ENCODE measurements at regions not wholly inside any gene's neighbourhood (a gene's known extent, or its start where the extent isn't known, plus 50 kb on each side); places are given as distances from the start of the nearest gene placed in this dataset.

DNA sequence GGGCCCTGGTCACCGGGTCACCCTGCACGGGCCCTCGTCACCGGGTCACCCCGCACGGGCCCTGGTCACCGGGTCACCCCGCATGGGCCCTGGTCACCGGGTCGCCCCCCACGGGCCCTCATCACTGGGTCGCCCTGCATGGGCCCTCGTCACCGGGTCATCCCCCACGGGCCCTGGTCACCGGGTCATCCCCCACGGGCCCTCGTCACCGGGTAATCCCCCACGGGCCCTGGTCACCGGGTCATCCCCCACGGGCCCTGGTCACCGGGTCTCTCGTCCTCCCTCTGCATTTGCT, 77.6 kb downstream of the RIPK4 start:
- in situ Hi-C loops (cut with HindIII; ENCODE audit: low pct_ligation_motif_present, low pct_unique_long_range_greater_than_20kb, low sequenced_read_pairs): no loop called here
- no peak for DNase-seq

DNA sequence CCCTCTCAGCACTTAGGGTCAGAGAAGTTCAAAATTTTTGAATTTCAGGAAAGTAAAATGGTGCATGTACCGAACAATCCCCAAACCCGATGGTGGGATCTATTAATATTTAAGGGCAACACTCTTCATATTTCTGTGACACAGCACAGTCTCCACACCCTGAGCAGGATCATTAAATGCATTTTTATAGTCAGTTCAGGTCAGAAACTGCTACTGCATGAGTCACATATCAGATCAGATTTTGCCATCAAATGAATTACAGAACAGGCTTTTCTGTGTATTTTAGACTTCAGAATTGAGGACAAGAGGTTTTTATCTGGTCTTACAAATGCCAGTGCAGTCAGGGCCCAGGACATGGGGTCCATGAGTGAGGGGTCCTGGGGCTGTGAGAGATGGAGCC, 79.2 kb downstream of the RIPK4 start:
- no peak for DNase-seq
- in situ Hi-C loops (cut with HindIII; ENCODE audit: low pct_ligation_motif_present, low pct_unique_long_range_greater_than_20kb, low sequenced_read_pairs): no loop called here

DNA sequence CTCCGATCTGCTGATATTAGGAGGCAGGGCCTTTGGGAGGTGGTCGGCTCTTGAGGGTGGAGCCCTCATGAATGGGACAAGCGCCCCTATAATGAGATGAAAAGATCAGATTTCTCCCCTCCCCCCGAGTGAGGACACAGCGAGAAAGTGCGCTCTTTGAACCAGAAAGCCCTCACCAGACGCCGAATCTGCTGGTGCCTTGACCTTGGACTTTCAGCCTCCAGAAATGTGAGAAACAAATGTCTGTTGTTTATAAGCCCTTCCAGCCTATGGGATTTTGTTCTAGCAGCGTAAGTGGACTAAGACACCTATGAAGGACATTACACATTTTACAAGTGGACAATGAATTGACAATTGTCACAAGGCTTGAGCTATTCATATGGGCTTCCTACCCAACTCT, 80.2 kb downstream of the RIPK4 start:
- DNase-seq: no peak
- in situ Hi-C loops (cut with HindIII; ENCODE audit: low pct_ligation_motif_present, low pct_unique_long_range_greater_than_20kb, low sequenced_read_pairs): no loop called here

DNA sequence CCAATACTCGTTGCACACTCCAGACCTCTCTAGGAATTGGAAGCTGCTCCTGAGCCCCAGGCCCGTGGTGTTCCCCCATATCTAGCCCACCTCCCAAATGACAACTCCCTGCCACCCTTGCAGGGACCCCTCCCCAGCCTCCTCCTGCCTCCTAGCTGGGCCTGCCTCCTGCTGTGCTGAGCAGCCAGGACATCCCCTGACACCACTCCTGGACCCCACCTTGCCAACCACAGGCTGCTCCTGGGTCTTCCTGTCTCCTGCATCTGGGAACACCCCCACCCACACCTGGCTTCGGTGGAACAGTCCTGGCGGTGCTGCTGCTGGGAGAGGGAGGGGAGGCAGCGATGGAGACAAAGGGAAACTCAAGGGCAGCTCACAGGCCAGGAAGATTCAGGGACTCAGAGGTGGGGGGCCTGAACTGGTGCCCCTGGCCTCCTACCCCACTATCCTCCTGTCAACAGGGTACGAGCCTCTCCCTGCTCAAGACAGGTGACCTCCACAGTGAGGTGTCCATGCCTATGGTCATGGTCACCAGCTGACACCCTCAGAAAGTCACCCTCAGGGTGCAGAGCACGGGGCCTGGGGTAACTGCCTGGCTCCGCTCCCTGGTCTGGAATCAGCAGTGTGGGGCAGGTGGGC, 81.2 kb downstream of the RIPK4 start:
- no peak for DNase-seq
- in situ Hi-C loops (cut with HindIII; ENCODE audit: low pct_ligation_motif_present, low pct_unique_long_range_greater_than_20kb, low sequenced_read_pairs): no loop called here

DNA sequence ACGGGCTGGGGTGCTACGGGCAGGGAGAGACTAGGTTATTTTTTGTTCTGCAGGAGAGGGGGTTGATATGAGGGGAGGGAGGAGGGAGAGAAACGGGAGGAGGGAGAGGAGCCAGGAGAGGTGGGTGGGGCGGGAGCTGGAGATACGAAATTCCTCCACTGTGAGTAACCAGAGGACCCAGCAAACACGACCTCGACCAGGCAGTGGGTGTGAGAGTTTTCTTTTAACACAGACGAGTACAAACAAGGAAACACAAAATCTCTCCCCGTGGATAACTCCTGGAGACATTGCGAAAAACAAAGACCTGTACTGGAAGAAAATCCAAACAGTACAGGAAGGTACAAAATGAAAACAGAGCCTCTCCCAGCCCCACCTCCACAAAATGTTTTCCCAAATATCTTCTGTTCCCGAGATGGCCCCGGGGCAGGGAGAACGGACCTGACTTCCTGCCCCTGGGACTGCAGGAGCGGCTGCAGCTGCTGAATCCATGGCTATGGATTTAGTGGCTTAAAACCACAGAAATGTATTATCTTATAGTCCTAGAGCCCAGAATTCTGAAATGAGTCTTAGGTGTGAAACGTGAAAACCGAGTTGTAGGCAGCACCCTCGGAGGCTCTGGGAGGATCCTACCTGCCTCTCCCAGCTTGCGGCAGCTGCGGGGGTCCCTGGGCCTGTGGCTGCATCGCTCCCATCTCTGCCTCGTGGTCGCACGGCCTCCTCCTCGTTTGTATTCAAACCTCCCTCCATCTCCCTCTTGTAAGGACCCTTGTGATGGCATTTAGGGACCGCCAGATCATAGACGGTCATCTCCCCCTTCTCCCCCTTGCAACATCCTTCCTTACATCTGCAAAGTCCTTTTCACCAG, 82.2 kb downstream of the RIPK4 start:
- no peak for DNase-seq
- in situ Hi-C loops (cut with HindIII; ENCODE audit: low pct_ligation_motif_present, low pct_unique_long_range_greater_than_20kb, low sequenced_read_pairs): no loop called here

DNA sequence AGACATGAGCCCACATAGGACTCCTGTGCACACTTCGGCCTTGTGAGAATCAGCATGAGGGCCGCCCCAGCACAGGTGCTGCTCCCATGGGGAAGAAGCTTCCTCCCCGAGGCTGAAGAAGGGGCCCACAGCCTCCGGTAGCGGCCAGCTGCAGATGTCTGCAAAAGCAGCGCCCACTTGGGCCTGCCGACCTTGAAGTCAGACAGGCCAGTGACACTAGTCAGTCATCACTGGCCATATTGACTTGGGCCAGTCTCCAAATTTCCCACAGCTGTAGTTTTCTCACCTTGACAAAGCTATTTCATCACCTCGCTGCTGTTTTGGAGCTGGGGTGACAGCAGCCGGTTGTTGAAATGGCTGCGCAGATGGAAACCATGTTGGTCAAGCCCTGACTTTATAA, 83.0 kb downstream of the RIPK4 start:
- DNase-seq: no peak
- in situ Hi-C loops (cut with HindIII; ENCODE audit: low pct_ligation_motif_present, low pct_unique_long_range_greater_than_20kb, low sequenced_read_pairs): no loop called here

DNA sequence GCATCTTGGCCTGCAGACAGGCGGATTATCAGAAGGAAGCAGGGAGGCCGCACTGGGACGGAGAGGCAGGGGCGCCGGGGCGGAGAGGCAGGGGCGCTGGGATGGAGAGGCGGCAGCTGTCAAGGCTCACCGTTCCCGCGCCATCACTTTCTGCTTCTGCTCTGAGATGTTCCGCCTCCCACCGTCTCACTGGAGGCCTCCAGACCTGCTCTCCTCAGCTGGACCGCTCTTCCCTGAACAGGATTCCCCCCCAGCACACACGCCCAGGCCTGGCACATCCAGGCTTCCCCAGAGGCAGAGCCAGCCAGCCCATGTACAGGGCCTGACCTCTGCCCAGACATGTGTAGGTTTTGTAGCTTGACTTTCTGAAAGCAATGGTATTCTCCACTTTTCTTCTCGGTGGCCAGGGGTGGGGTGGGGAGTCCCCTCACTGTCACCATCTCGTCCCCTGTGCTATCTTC, 84.1 kb downstream of the RIPK4 start:
- no peak for DNase-seq
- in situ Hi-C loops (cut with HindIII; ENCODE audit: low pct_ligation_motif_present, low pct_unique_long_range_greater_than_20kb, low sequenced_read_pairs): no loop called here

DNA sequence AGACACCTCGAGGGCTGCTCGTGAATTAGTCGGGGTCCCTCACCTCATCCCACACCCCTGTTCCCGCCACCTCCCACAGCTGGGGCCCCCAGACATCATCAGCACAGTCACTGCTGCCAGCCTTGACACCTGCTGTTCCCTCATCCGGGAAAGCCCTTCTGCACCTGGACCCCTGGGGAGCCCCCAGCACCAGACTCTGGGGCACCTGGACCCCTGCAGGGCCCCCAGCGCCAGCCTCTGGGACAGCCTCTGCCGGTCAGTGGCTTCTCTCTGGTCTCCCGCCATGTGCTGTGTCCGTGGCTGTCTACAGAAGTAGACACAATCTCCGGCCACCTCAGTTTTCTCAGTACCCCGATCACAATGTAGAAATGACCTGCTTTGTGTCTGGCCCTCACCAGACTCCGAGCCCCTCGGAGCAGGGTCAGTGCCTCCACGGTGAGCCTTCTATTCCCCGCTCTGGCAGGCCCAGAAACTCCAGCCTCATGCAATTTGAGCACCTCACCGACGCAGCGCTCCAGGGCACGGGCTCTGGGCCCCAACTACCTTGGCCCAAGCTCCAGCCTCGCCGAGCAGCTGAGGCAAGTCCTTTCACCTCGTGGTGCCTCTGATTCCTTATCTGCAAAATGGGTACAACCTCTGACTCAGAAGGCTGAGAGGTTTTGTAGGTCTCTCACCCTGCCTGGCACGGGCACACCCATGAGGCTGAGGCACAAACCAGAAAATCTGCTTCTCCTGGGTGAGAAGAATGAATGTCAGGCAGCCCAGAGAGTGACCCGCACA, 84.7 kb downstream of the RIPK4 start:
- no peak for DNase-seq
- in situ Hi-C loops (cut with HindIII; ENCODE audit: low pct_ligation_motif_present, low pct_unique_long_range_greater_than_20kb, low sequenced_read_pairs): no loop called here

DNA sequence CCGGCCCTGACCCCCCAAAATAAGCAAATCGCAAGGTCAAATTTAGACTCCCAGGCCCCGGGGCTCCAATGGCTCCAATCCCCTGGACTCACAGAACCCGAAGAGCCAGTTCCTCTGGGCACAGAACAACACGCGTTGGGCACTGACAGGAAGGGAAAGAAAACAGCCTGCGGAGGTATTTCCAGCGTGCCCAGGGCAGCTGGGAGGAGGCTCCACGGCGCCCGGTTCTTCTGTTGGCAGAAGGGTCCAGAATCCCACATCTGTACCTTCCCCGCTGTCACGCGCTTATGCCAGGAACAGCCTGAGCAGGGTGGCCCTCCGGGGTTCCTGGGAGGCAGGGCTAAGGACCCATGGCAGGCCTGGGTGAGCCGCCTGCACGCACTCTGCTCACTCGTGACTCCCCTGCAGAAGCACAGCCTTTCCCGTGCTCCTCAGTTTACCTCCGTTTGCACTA, 85.5 kb downstream of the RIPK4 start:
- in situ Hi-C loops (cut with HindIII; ENCODE audit: low pct_ligation_motif_present, low pct_unique_long_range_greater_than_20kb, low sequenced_read_pairs): no loop called here
- no peak for DNase-seq

DNA sequence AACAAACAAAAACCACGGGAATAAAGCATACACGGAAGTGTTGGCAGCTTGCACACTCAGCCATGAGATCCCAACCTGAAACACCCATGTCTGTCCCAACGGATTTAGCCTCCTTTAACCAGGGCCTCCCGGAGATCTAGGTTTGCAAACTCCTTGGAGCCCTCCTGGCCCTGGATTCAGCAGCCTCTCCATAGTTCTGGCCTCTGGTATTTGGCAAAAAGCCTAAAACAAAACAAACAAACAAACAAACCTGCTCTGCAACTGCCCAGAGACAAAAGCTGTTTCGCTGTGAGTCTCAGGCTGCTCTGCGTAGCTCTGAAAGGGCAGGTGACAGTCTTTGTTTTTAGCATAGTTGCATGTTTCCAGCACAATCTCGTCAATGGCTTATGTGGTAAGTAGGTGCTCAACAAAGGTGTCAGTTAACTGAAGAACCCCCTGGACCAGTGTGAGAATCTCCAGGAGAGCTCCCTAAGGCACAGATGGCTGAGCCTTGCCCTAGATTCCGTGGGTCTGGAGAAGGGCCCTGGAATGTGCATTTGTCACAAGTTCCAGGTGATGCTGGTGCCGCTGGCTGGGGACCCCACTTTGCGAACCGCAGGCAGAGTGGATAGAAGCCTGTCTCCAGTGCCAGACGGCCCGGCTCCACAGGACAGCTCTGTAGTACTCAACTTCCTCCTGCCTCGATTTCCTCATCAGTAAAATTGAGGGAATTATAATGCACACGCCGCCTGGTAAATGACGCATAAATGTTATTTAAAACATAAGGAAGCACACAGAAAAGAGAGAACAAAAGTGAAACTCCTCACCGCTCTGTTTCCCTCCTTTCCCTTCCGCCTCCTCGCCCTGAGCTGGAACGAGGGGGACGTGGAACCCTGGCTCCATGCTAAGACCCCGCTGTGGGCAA, 86.2 kb downstream of the RIPK4 start:
- DNase-seq: no peak
- in situ Hi-C loops (cut with HindIII; ENCODE audit: low pct_ligation_motif_present, low pct_unique_long_range_greater_than_20kb, low sequenced_read_pairs): no loop called here

DNA sequence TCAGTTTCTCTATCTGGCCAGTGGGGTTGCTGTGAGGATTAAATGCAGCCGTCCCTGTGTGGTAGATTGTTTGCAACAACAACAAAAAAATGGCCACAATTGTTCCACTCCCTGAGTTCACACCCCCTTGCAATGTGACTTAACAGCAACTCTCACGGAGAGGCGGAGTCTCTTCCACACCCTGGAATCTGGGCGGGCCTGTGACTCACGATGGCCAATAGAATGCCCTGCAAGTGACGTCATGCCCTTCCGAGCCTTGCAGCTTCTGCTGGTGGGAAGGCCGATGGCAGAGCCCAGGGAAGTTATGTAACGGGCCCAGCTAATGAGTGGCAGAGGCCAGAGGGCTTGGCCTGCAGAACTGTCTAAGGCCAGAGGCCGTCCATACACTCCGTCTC, 87.9 kb downstream of the RIPK4 start:
- in situ Hi-C loops (cut with HindIII; ENCODE audit: low pct_ligation_motif_present, low pct_unique_long_range_greater_than_20kb, low sequenced_read_pairs): no loop called here
- DNase-seq: peak; percentile 96

DNA sequence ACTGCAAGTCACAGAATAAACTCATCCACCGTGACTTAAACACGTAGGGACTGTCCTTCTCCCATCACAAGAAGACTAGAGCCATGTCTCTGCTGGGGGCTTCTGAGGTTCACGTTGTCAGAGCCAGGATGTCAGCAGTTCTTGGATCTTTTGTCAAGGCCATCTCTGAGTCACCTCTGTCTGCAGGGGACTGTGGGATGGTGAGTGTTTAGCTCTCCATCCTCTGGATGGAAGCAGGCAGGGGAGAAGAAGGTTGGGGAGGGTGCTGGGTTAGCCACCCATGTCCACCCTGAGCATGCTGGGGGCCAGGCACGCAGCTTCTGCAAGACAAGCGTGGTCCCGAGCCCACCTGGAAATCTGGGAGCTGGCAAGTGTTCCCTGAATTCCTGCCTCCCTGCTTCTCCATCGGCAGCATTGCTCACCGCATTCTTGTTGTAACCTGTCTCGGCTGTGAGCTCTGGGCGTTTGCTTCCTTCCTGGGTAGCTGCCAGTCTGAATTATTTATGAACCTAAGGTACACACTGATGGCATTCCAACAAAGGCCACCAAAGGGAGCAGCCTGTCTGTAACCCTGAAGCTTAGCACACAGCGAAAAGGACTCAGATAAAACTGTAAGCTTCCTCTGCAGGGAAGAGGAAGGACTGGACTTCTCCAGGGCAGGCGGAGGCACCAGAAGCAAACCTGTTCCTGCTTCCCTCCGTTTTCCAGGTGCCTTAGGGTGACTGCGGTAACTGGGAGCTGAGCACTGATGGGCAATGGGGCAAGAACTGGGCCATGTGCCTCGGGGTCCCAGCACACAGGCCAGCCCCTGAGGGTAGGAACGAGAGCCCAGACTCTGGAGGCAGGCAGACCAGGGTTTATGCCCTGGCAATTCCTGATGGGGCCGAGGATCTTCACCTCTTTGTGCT, 88.6 kb downstream of the RIPK4 start:
- DNase-seq: peak; percentile 58
- in situ Hi-C loops (cut with HindIII; ENCODE audit: low pct_ligation_motif_present, low pct_unique_long_range_greater_than_20kb, low sequenced_read_pairs): no loop called here

DNA sequence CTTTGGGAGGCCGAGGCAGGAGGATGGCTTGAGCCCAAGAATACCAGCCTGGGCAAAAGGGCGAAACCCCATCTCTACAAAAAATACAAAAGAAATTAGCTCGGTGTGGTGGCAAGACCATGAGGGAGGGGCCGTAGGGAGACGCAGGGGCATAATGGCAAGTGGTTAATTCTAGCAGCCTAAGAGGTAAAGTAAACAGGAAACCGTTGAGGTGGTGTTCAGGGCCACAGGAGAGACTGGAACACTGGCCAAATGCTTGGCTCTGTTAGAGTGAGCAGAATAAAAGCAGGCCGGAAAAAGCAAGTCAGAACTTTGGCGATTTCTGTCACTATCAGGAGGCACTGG, 89.2 kb downstream of the RIPK4 start:
- in situ Hi-C loops (cut with HindIII; ENCODE audit: low pct_ligation_motif_present, low pct_unique_long_range_greater_than_20kb, low sequenced_read_pairs): no loop called here
- no peak for DNase-seq

DNA sequence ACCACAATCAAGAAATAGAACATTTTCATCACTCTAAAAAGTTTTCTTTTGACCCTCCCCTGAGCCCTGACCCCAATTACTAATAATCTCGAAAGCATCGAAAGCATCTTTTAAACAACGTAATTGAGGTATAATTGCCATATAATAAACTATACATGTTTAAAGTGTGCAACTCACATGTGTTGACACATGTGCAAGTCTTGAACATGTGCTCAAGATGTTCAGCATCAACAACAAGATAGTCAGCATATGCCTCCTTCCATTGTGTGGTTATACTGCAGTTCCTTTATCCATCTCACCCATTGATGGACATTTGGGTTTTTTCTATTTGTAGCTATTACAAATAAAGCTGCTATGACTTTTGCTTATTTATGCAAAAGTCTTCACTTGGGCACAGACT, 90.7 kb downstream of the RIPK4 start:
- DNase-seq: no peak
- in situ Hi-C loops (cut with HindIII; ENCODE audit: low pct_ligation_motif_present, low pct_unique_long_range_greater_than_20kb, low sequenced_read_pairs): no loop called here

DNA sequence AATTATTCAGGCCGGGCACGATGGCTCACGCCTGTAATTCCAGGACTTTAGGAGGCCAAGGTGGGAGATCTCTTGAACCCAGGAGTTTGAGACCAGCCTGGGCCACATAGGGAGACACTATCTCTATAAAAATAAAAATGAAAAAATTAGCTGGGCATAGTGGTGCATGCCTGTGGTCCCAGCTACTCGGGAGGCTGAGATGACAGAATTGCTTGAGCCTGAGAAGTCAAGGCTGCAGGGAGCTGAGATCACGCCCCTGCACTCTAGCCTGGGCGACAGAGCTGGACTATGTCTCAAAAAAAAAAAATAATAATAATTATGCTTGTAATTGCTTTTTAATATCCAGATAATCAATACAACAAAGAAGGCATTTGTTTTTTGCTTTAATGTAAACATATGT, 91.3 kb downstream of the RIPK4 start:
- DNase-seq: no peak
- in situ Hi-C loops (cut with HindIII; ENCODE audit: low pct_ligation_motif_present, low pct_unique_long_range_greater_than_20kb, low sequenced_read_pairs): no loop called here

DNA sequence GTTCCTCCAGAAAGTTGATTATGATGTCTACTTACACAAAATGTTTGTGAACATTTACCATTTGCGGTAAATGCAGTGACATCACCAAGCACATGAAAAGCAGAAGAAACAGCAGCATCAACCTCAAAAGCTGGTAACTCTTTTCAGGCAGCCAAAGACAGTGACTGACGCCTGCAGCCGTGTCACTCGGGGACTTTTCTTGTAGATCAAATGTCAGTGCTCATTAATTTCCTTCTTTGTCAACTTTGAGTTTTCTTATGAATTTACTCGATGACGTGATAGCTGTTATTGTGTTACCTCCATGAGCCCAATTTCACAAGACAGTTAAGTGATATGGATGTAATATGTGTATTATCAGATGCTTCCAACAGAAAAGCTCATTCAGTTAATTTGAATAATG, 92.5 kb downstream of the RIPK4 start:
- no peak for DNase-seq
- in situ Hi-C loops (cut with HindIII; ENCODE audit: low pct_ligation_motif_present, low pct_unique_long_range_greater_than_20kb, low sequenced_read_pairs): no loop called here

DNA sequence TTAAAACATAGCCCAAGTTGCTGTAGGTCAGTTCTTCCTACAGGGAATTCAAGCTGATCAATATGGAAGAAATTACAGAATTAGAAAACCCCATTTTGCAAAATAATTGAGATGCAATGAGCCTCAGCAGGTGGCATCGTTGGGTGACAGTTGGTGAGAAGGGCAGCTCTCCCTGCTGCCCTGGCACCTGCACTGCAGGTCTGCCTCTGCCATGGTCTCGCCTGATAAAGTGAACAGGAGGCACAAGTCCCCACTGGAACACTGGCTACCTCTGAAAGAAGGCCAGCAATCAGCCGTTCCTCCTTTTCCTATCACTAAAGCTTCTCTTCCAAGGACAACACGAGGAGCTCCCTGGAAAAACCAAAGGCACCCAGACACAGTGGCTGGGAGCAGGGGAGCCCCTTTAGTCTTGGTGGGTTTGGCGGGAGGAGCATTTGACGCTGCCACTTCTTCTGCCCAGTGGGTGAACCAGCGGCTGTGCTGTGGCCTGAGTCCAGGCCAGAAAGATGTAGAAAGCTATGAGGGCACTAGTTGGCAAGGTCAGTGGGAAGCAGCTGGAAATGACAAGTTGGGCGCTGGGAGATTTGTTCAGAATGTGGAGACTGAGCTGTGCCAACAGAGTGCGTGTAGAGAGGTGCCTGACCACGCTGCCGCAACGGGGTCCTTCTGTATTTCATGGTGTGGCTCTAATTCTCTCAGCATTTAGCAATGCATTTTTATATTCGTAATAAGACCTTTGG, 93.1 kb downstream of the RIPK4 start:
- in situ Hi-C loops (cut with HindIII; ENCODE audit: low pct_ligation_motif_present, low pct_unique_long_range_greater_than_20kb, low sequenced_read_pairs): no loop called here
- DNase-seq: no peak
